ENCODE measurements at regions not wholly inside any gene's neighbourhood (a gene's known extent, or its start where the extent isn't known, plus 50 kb on each side); places are given as distances from the start of the nearest gene placed in this dataset.
"Not testable (repeated sequence)": the region's sequence is repeated elsewhere in the genome, so short reads cannot be mapped to it uniquely, and the experiment has no call there.

GRCh38 chr15:55126111-55126510 lies 70.6 kb downstream of the RSL24D1 start:
- no peak for DNase-seq (ENCODE audit: low spot score)

GRCh38 chr15:55124616-55125015 lies 72.1 kb downstream of the RSL24D1 start:
- no peak for DNase-seq (ENCODE audit: low spot score)

GRCh38 chr15:55118344-55118870 lies 78.3 kb downstream of the RSL24D1 start:
- DNase-seq (ENCODE audit: low spot score), result no peak

GRCh38 chr15:55116636-55117035 lies 80.1 kb downstream of the RSL24D1 start:
- no peak for DNase-seq (ENCODE audit: low spot score)

- no peak for DNase-seq (ENCODE audit: low spot score)
Observed at GRCh38 chr15:55113736-55114135, 83.0 kb downstream of the RSL24D1 start.

- no peak for DNase-seq (ENCODE audit: low spot score)
Observed at GRCh38 chr15:55112706-55113105, 84.0 kb downstream of the RSL24D1 start.

- DNase-seq (ENCODE audit: low spot score), result no peak
Observed at GRCh38 chr15:55110446-55110845, 86.3 kb downstream of the RSL24D1 start.

- DNase-seq (ENCODE audit: low spot score), result peak; percentile 65
Observed at GRCh38 chr15:55108858-55109518, 87.8 kb downstream of the RSL24D1 start.

- no peak for DNase-seq (ENCODE audit: low spot score)
Observed at GRCh38 chr15:55108448-55108847, 88.3 kb downstream of the RSL24D1 start.

GRCh38 chr15:55106155-55106554 lies 90.6 kb downstream of the RSL24D1 start:
- no peak for DNase-seq (ENCODE audit: low spot score)

GRCh38 chr15:55094136-55094535 lies 102.6 kb downstream of the RSL24D1 start:
- no peak for DNase-seq (ENCODE audit: low spot score)

GRCh38 chr15:55088207-55088606 lies 108.5 kb downstream of the RSL24D1 start:
- no peak for DNase-seq (ENCODE audit: low spot score)

GRCh38 chr15:55084673-55085072 lies 112.1 kb downstream of the RSL24D1 start:
- DNase-seq (ENCODE audit: low spot score), result no peak

- no peak for DNase-seq (ENCODE audit: low spot score)
Observed at GRCh38 chr15:55084216-55084615, 112.5 kb downstream of the RSL24D1 start.

- not testable (repeated sequence) for DNase-seq (ENCODE audit: low spot score)
Observed at GRCh38 chr15:55077052-55077451, 119.7 kb downstream of the RSL24D1 start.

GRCh38 chr15:55074431-55074830 lies 122.3 kb downstream of the RSL24D1 start:
- peak; percentile 3 for DNase-seq (ENCODE audit: low spot score)

- not testable (repeated sequence) for DNase-seq (ENCODE audit: low spot score)
Observed at GRCh38 chr15:55063970-55064369, 132.8 kb downstream of the RSL24D1 start.

GRCh38 chr15:55060836-55061235 lies 135.9 kb downstream of the RSL24D1 start:
- peak; percentile 4 for DNase-seq (ENCODE audit: low spot score)

GRCh38 chr15:55056500-55056899 lies 140.2 kb downstream of the RSL24D1 start:
- no peak for DNase-seq (ENCODE audit: low spot score)

GRCh38 chr15:55044162-55044561 lies 152.6 kb downstream of the RSL24D1 start:
- DNase-seq (ENCODE audit: low spot score), result no peak

- DNase-seq (ENCODE audit: low spot score), result no peak
Observed at GRCh38 chr15:55037071-55037470, 159.7 kb downstream of the RSL24D1 start.

GRCh38 chr15:55035749-55036148 lies 161.0 kb downstream of the RSL24D1 start:
- DNase-seq (ENCODE audit: low spot score), result no peak

GRCh38 chr15:55033574-55033973 lies 163.2 kb downstream of the RSL24D1 start:
- DNase-seq (ENCODE audit: low spot score), result no peak

- DNase-seq (ENCODE audit: low spot score), result peak; percentile 78
Observed at GRCh38 chr15:55031727-55032126, 165.0 kb downstream of the RSL24D1 start.
